LNCAP (cell line): ENCODE measurements at regions not wholly inside any gene's neighbourhood (a gene's known extent, or its start where the extent isn't known, plus 50 kb on each side); places are given as distances from the start of the nearest gene placed in this dataset.

ENCODE experiments used
- TF ChIP-seq, protein P1 (sequence below): fragments of 450-650 bp; IDR thresholded peaks from 2 replicates; pipeline ENCODE4 v1.5.1; 2017; ENCODE audit warnings: mild to moderate bottlenecking

DNA sequence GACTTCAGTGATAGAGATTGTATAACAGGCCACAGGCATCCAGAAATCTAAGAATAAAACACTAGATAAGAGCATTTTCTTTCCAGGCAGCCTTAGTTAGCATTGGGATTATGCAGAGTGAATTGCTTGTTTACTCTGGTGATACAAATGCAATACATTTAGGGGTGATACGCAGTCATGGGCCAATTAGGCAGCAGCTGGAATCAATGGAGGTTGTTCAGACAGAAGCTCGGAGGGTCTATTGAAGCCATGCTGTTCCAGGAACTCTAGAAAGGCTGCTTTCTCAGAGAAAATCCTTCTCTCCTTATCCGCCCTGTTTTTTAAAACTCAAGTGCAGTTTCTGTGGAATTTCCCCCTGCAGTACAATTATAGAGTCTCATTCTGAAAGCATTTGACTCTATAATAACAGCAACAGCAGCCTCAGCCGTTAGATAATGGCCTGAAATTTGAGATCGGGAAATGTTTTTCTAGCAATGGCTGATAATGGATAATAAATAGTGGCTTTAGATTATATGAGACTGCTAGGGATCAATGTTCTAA lies 364.3 kb upstream of the HS3ST5 start:
- TF ChIP-seq, protein P1, sequence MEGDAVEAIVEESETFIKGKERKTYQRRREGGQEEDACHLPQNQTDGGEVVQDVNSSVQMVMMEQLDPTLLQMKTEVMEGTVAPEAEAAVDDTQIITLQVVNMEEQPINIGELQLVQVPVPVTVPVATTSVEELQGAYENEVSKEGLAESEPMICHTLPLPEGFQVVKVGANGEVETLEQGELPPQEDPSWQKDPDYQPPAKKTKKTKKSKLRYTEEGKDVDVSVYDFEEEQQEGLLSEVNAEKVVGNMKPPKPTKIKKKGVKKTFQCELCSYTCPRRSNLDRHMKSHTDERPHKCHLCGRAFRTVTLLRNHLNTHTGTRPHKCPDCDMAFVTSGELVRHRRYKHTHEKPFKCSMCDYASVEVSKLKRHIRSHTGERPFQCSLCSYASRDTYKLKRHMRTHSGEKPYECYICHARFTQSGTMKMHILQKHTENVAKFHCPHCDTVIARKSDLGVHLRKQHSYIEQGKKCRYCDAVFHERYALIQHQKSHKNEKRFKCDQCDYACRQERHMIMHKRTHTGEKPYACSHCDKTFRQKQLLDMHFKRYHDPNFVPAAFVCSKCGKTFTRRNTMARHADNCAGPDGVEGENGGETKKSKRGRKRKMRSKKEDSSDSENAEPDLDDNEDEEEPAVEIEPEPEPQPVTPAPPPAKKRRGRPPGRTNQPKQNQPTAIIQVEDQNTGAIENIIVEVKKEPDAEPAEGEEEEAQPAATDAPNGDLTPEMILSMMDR = no peak

DNA sequence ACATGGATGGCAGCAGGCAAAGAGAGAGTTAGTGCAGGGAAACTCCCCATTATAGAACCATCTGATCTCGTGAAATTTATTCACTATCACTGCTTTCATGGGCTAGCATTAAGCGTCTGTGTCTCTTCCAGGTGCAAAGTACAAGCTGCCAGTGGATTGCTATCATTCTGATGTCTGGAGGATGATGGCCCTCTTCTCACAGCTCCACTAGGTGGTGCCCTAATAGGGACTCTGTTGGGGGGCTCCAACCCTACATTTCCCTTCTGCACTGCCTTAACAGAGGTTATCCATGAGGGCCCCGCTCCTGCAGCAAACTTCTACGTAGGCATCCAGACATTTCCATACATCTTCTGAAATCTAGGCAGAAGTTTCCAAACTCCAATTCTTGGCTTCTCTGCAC lies 347.8 kb upstream of the HS3ST5 start:
- TF ChIP-seq, protein P1 = peak; percentile 17; the same call in 1 of the 2 replicates

DNA sequence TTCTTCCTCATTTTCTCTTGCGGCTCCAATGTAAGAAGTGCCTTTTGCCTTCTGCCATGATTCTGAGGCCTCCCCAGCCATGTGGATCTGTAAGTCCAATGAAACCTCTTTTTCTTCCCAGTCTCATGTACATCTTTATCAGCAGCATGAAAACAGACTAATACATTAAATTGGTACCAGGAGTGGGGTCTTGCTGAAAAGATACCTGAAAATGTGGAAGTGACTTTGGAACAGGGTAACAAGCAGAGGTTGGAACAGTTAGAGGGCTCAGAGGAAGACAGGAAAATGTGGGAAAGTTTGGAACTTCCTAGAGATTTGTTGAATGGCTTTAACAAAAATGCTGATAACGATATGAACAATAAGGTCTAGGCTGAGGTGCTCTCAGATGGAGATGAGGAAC lies 316.7 kb upstream of the HS3ST5 start:
- TF ChIP-seq, protein P1 = no peak

DNA sequence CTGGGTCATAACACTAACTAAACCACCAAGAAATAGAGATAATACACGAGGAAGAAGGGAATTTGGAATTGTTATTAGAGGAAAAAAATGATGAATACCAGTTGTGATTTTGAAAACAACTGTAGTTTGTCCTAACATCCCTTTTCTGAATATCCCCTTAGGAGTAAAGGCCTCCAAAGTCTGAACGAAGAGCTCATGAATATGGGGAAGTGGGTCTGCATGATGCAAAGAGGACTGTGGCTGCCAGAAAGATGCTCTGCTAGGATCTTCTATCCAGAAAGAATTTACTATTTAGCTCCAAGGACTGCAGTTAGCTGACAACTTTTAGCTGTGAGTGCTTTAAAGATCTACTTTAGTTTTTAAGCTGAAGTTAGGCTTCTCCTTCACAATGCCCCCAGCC lies 308.8 kb upstream of the HS3ST5 start:
- TF ChIP-seq, protein P1 = no peak

DNA sequence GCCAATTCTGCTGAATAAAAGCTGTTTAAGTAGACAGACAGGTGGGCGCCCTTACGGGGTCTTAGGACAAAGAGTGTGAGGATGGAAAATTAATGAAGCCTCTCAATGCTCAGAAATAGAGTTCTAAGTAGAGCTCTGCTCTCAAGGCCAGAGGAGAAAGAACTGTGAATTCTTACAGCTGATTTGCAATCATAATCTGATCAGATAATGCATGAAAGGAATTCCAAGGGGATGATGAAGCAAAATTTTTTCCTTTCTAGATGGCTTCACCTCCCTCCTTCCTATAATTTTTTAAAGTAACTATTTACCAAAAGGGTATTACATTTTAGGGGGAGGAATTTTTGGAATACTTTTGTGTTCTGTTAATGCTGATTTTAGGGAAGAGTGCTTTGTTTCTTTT lies 308.1 kb upstream of the HS3ST5 start:
- TF ChIP-seq, protein P1 = no peak

DNA sequence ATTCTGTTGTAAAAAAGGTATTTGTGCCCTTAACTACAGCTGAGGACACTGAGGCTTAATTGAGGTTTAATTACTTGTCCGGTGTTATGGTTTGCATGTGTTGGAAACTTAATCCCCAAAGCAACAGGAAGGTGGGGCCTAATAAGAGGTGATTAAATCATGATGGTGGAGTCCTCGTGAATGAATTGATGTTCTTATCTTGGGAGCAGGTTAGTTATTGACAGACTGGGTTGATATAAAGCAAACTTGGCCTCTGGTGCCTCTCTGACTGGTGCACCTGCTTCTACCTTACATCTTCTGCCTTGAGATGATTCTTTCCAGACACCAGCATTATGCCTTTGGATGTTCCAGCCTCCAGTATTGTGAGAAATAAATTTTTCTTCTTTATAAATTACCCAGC lies 306.5 kb upstream of the HS3ST5 start:
- TF ChIP-seq, protein P1 = no peak

DNA sequence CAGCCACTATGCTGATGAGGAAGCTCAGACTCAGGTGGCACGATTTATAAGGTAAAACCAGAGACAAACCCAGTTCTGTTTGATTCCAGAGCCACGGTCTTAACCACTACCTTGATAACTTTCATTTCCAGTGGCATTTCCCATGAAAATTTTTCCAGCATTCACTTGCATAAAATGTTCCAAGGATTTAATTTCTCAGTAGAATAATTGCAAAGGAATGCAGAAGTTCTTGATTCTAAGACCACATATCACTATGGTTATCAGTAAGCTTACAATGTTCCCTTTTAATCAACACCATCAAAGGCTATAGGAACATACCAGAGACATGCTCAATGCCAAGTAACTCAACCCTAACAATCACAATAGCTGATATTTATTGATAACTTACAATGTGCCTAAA lies 306.0 kb upstream of the HS3ST5 start:
- TF ChIP-seq, protein P1 = no peak

DNA sequence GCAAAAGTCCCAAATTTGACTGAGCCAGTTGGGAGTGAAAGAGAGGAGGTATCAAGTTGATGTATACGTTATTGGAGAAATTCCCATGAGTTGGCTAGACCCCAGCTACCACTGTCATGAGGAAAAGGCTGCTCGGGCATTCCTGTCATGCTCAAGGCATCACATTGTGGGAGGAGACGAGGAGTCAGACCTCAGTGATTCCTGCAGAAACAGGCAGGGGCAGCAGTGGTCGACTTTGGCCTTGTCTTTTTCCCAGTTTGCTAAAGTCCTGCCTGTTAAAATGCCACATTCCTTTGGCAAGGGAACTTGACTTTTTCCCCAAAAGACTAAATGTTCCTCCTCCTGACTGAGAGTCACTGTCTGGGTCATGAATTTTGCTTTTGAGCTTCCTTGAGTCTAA lies 295.5 kb upstream of the HS3ST5 start:
- TF ChIP-seq, protein P1 = no peak
